NCI-H1048 (cell line): ENCODE measurements at regions not wholly inside any gene's neighbourhood (a gene's known extent, or its start where the extent isn't known, plus 50 kb on each side); places are given as distances from the start of the nearest gene placed in this dataset.

Experiments
- DNase-seq: peaks from one replicate; lab custom pipeline; 2025; lab: John Stamatoyannopoulos, UW

DNA sequence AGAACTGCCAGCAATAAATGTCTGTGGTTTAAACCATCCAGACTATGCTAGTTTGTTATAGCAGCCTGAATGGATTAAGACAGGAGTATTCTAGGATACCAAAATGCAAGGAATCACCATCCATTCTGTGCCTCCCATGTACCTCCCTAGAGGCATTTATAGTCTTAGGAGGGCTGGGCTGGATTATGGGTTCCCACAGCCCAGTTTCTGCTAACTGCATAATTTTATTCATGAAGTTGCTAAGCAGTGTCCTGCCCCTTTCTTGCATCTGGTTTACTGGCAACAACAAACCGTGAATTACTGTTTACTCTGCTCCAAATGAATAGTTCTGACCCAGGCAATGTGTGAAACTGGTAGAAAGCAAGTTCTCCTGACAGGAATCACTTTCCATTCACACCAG, 67.1 kb upstream of the PRKX start:
- no peak for DNase-seq

- no peak for DNase-seq
Measured at GRCh38 chrX:3779546-3779945, 66.1 kb upstream of the PRKX start.

- no peak for DNase-seq
Measured at GRCh38 chrX:3777416-3777815, 64.0 kb upstream of the PRKX start.

GRCh38 chrX:3771766-3772165, 58.3 kb upstream of the PRKX start:
- no peak for DNase-seq

DNA sequence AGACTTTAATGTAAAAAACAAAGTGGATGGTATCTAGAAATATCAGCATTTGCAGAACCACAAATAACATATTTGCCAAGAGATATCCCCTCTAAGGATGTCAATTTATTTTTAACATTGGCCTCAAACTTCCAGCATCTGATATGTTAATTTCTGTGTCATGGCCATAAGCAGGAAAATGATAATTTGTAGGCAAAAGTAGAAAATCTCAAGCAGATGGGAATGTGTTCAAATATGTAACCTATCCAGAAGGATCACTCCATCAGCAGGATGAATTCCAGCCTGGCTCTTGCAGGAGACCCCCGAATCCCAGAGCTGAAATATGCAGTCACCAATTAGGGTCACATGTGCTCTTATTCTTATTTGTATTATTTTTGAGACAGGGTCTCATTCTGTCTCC, 55.4 kb upstream of the PRKX start:
- no peak for DNase-seq
